ENCODE measurements at regions not wholly inside any gene's neighbourhood (a gene's known extent, or its start where the extent isn't known, plus 50 kb on each side); places are given as distances from the start of the nearest gene placed in this dataset.

- TF ChIP-seq, protein P1, sequence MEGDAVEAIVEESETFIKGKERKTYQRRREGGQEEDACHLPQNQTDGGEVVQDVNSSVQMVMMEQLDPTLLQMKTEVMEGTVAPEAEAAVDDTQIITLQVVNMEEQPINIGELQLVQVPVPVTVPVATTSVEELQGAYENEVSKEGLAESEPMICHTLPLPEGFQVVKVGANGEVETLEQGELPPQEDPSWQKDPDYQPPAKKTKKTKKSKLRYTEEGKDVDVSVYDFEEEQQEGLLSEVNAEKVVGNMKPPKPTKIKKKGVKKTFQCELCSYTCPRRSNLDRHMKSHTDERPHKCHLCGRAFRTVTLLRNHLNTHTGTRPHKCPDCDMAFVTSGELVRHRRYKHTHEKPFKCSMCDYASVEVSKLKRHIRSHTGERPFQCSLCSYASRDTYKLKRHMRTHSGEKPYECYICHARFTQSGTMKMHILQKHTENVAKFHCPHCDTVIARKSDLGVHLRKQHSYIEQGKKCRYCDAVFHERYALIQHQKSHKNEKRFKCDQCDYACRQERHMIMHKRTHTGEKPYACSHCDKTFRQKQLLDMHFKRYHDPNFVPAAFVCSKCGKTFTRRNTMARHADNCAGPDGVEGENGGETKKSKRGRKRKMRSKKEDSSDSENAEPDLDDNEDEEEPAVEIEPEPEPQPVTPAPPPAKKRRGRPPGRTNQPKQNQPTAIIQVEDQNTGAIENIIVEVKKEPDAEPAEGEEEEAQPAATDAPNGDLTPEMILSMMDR (conservative IDR thresholded peaks at IDR 0.05; ENCODE audit: low read depth, low read length), result no peak
- no peak for TF ChIP-seq EZH2 (IDR thresholded peaks at IDR 0.05; ENCODE audit: borderline replicate concordance, low read depth, low read length, poor library complexity, severe bottlenecking)
Observed at GRCh38 chr4:25494166-25494565, 117.1 kb downstream of the ANAPC4 start.

All from A673 (cell line).